GM19023 (cell line): ENCODE measurements at regions not wholly inside any gene's neighbourhood (a gene's known extent, or its start where the extent isn't known, plus 50 kb on each side); places are given as distances from the start of the nearest gene placed in this dataset.

Experiments
- ATAC-seq: cut with Tn5 transposase; IDR thresholded peaks from one replicate; pipeline ENCODE4 v1.9.1; 2021; ENCODE audit warnings: mild to moderate bottlenecking, moderate library complexity; ENCODE audit not compliant: unreplicated experiment

- no peak for ATAC-seq
Measured at GRCh38 chr20:57930351-57930750, 220.5 kb upstream of the PMEPA1 start.

- no peak for ATAC-seq
Measured at GRCh38 chr20:57928181-57928967, 218.6 kb upstream of the PMEPA1 start.

- no peak for ATAC-seq
Measured at GRCh38 chr20:57927376-57927775, 217.6 kb upstream of the PMEPA1 start.

- ATAC-seq: no peak
Measured at GRCh38 chr20:57922706-57923105, 212.9 kb upstream of the PMEPA1 start.

GRCh38 chr20:57922083-57922482, 212.3 kb upstream of the PMEPA1 start:
- no peak for ATAC-seq

- no peak for ATAC-seq
Measured at GRCh38 chr20:57921676-57922075, 211.9 kb upstream of the PMEPA1 start.

GRCh38 chr20:57920971-57921370, 211.2 kb upstream of the PMEPA1 start:
- ATAC-seq: no peak

GRCh38 chr20:57919049-57919448, 209.2 kb upstream of the PMEPA1 start:
- no peak for ATAC-seq

GRCh38 chr20:57918551-57918950, 208.7 kb upstream of the PMEPA1 start:
- no peak for ATAC-seq

- ATAC-seq: no peak
Measured at GRCh38 chr20:57914205-57914604, 204.4 kb upstream of the PMEPA1 start.

- no peak for ATAC-seq
Measured at GRCh38 chr20:57913156-57913930, 203.5 kb upstream of the PMEPA1 start.

- ATAC-seq: no peak
Measured at GRCh38 chr20:57912227-57912582, 202.4 kb upstream of the PMEPA1 start.

- ATAC-seq: no peak
Measured at GRCh38 chr20:57911512-57912226, 201.9 kb upstream of the PMEPA1 start.

GRCh38 chr20:57910716-57911115, 200.9 kb upstream of the PMEPA1 start:
- no peak for ATAC-seq

GRCh38 chr20:57909763-57910331, 200.0 kb upstream of the PMEPA1 start:
- ATAC-seq: no peak

- ATAC-seq: no peak
Measured at GRCh38 chr20:57908704-57909630, 199.2 kb upstream of the PMEPA1 start.

- no peak for ATAC-seq
Measured at GRCh38 chr20:57908226-57908625, 198.4 kb upstream of the PMEPA1 start.

GRCh38 chr20:57907131-57908000, 197.6 kb upstream of the PMEPA1 start:
- no peak for ATAC-seq

GRCh38 chr20:57905448-57905847, 195.6 kb upstream of the PMEPA1 start:
- no peak for ATAC-seq
